Large intestine (tissue), 3 donors: ENCODE measurements at regions not wholly inside any gene's neighbourhood (a gene's known extent, or its start where the extent isn't known, plus 50 kb on each side); places are given as distances from the start of the nearest gene placed in this dataset.
A peak's percentile ranks its signal among the peaks of the same experiment; 100 is the strongest.
"Not testable (repeated sequence)": the region's sequence is repeated elsewhere in the genome, so short reads cannot be mapped to it uniquely, and the experiment has no call there.

Source experiments
- DNase-seq, 2 donors: peaks; one replicate each; pipeline versions ENCODE4 v3.0.0 to v3.0.0-alpha.2; 2013
- H3K27ac ChIP-seq: one replicate; pipeline ENCODE4 v1.5.1; 2013; ENCODE audit warnings: low read length
- H3K27me3 ChIP-seq: 2 replicates; pipeline ENCODE4 v1.6.1; 2013; ENCODE audit warnings: low read length; ENCODE audit not compliant: control insufficient read depth, insufficient read depth
- H3K36me3 ChIP-seq: 2 replicates; pipeline ENCODE4 v1.6.1; 2013; ENCODE audit warnings: low read length; ENCODE audit not compliant: control insufficient read depth, insufficient read depth
- H3K4me1 ChIP-seq: one replicate; pipeline ENCODE4 v1.6.1; 2013; ENCODE audit warnings: low read length; ENCODE audit not compliant: control insufficient read depth, insufficient read depth
- H3K4me3 ChIP-seq: one replicate; pipeline ENCODE4 v1.5.1; 2013; ENCODE audit warnings: low read length
- H3K9me3 ChIP-seq: one replicate; pipeline ENCODE4 v1.6.1; 2013; ENCODE audit warnings: mild to moderate bottlenecking, low read depth, low read length, moderate library complexity; ENCODE audit not compliant: control insufficient read depth
- WGBS: methylation state at CpG from one replicate; pipeline ENCODE4 v1.1.5; 2013; ENCODE audit warnings: low lambda C conversion rate; ENCODE audit not compliant: insufficient coverage; 5-methylcytosine and 5-hydroxymethylcytosine counted together

GRCh38 chr6:168376811-168377483 is 57.4 kb upstream of the DACT2 start:
- H3K27me3 ChIP-seq: peaks cover 22% of the 10 kb centered on the region
- H3K4me1 ChIP-seq: peaks cover 10% of the 10 kb centered on the region
- H3K27ac ChIP-seq: no peak overlapping the region
- no peak for DNase-seq
- H3K36me3 ChIP-seq: no peaks in the 10 kb centered on the region
- no CpG with 5 or more reads among the region's 19 CpGs for WGBS
- peaks cover 31% of the 10 kb centered on the region for H3K9me3 ChIP-seq
- no peak overlapping the region for H3K4me3 ChIP-seq

GRCh38 chr6:168377484-168377855 is 57.9 kb upstream of the DACT2 start:
- H3K27me3 ChIP-seq: peaks cover 22% of the 10 kb centered on the region
- H3K4me3 ChIP-seq: no peak overlapping the region
- no peaks in the 10 kb centered on the region for H3K36me3 ChIP-seq
- H3K9me3 ChIP-seq: peaks cover 31% of the 10 kb centered on the region
- DNase-seq: peak; percentile 23 to 24
- peaks cover 8% of the 10 kb centered on the region for H3K4me1 ChIP-seq
- H3K27ac ChIP-seq: no peak overlapping the region
- 87% methylated on average over 6 of the region's 17 CpGs for WGBS

DNA sequence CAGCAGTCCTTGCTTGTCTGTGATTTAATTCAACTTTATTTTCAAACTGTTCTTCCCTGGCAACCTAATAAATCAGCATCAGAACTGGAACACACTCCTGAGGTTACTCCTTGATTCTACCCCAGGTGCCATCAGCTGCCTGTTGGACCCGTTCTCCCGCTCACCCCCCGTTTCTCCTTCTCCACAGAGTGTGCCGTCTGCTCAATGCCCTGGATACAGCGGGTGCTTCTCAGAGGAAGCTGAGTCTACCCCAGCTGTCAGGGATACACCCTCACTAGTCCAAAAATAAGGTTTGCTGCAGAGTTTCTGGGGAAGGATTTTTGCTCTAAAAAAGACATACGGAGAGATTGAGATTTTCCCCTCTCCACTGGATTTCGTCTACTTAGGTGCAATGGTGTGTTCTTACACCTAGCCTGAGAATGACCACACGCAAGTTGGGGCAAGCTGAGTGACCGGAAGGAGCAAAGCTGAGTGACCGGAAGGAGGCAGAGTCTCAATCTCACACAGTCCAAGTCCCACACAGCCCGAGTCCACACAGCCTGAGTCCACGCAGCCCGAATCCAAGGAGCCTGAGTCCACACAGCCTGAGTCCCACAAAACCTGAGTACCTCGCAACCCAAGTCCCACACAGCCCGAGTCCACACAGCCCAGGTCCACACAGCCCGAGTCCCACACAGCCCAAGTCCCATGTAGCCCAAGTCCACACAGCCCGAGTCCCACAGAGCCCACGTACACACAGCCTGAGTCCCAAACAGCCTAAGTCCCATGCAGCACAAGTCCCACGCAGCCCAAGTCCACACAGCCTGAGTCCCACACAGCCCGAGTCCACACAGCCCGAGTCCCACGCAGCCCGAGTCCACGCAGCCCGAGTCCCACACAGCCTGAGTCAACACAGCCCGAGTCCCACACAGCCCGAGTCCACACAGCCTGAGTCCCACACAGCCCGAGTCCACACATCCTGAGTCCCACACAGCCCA is 58.6 kb upstream of the DACT2 start:
- Histone ChIP-seq H3K4me3 (no peak overlapping the region), H3K27ac (no peak overlapping the region), H3K27me3 (peaks cover 20% of the 10 kb centered on the region), H3K36me3 (no peaks in the 10 kb centered on the region), H3K9me3 (peaks cover 31% of the 10 kb centered on the region), H3K4me1 (peaks cover 8% of the 10 kb centered on the region)
- DNase-seq: no peak
- no CpG with 5 or more reads among the region's 28 CpGs for WGBS

- peaks cover 28% of the 10 kb centered on the region for H3K9me3 ChIP-seq
- not testable (repeated sequence) for H3K4me1 ChIP-seq, H3K4me3 ChIP-seq, H3K27ac ChIP-seq, H3K36me3 ChIP-seq, DNase-seq
- peaks cover 12% of the 10 kb centered on the region for H3K27me3 ChIP-seq
- no CpG with 5 or more reads among the region's 20 CpGs for WGBS
These were observed 60.0 kb upstream of the DACT2 start for GRCh38 chr6:168379579-168379978.

GRCh38 chr6:168380166-168380955 is 60.6 kb upstream of the SMOC2 start:
- not testable (repeated sequence) for H3K27me3 ChIP-seq, H3K4me1 ChIP-seq, H3K4me3 ChIP-seq, DNase-seq, H3K36me3 ChIP-seq, H3K27ac ChIP-seq
- H3K9me3 ChIP-seq: peaks cover 28% of the 10 kb centered on the region
- no CpG with 5 or more reads among the region's 38 CpGs for WGBS

- Histone ChIP-seq H3K27me3 (peaks cover 5% of the 10 kb centered on the region), H3K36me3 (no peaks in the 10 kb centered on the region), H3K27ac (no peak overlapping the region), H3K9me3 (peaks cover 28% of the 10 kb centered on the region), H3K4me1 (no peaks in the 10 kb centered on the region), H3K4me3 (no peak overlapping the region)
- WGBS: no CpG with 5 or more reads among the region's 16 CpGs
- DNase-seq: no peak
These were observed 59.9 kb upstream of the SMOC2 start for GRCh38 chr6:168380956-168381605.

DNA sequence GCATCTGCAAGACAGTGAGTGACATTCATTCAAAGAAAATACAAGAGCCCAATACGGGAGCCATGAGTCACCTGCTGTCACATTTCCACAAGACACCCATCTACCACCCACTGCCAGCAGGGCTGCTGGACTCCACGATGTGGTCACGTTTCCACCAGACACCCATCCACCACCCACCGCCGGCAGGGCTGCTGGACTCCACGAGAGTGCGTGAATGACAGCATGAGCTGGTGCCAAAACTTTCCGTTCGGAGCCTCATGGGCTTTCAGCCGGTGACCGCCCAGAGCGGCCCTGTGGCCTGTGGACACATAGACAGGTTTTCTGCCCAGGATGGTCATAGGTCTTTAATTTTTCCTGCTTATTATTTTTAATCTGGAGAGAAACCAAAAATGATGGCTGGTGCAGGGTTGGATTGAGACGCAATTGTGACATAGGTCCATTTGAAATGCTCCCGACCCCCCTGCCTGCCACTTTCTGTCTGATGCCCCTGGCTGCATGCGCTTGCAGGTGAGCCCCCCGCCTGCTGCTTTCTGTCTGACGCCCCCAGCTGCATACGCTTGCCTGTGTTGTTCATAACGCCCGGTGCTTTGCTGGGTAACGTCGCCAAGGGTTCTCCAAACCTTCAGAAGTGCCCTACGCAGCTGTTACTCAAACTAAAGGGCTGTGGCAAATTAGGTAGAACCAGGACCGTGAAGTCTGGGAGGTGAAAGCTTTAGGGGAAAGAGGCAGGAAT is 59.1 kb upstream of the SMOC2 start:
- WGBS: no CpG with 5 or more reads among the region's 24 CpGs
- DNase-seq: no peak

GRCh38 chr6:168383062-168383854 is 57.7 kb upstream of the SMOC2 start:
- no peak for DNase-seq
- Histone ChIP-seq H3K27me3 (no peaks in the 10 kb centered on the region), H3K4me1 (no peaks in the 10 kb centered on the region), H3K36me3 (no peaks in the 10 kb centered on the region), H3K27ac (no peak overlapping the region), H3K9me3 (peaks cover 27% of the 10 kb centered on the region), H3K4me3 (no peak overlapping the region)
- whole genome bisulfite sequencing: 100% methylated on average over 1 of the region's 46 CpGs

More for the DNA sequence above, 59.1 kb upstream of the SMOC2 start:
- H3K27ac ChIP-seq: no peak overlapping the region
- H3K4me3 ChIP-seq: no peak overlapping the region
- peaks cover 4% of the 10 kb centered on the region for H3K27me3 ChIP-seq
- no peaks in the 10 kb centered on the region for H3K4me1 ChIP-seq
- peaks cover 28% of the 10 kb centered on the region for H3K9me3 ChIP-seq
- no peaks in the 10 kb centered on the region for H3K36me3 ChIP-seq
